ENCODE measurements at regions not wholly inside any gene's neighbourhood (a gene's known extent, or its start where the extent isn't known, plus 50 kb on each side); places are given as distances from the start of the nearest gene placed in this dataset.

DNA sequence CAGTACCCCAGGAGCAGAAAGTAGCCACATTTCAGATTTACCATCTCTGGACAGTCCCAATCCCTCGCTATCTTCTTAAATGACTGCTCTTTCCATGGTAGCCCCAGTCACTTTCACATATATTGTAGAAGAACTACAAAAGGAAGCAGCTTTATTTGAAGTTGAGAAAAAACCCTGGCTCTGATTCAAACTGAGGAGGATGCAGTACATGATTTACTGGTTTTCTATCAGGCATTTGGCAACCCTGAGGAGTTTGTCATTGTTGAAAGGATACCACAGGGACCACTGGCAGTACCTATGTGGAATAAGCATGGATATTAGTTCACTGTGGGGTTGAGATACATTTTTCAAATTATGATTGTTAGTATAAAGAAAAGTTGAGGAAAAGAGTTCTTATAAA is 640.9 kb upstream of the SETBP1 start:
- no peak for TF ChIP-seq CTCF (IDR thresholded peaks at IDR 0.05)
- TF ChIP-seq ZFX (IDR thresholded peaks at IDR 0.05; ENCODE audit: borderline replicate concordance), result no peak
